ENCODE measurements at regions not wholly inside any gene's neighbourhood (a gene's known extent, or its start where the extent isn't known, plus 50 kb on each side); places are given as distances from the start of the nearest gene placed in this dataset.

GRCh38 chrX:106278951-106279350, 110.8 kb downstream of the PWWP3B start:
- no peak overlapping the region for H3K9ac ChIP-seq (ENCODE audit: low read length)
- no peak overlapping the region for H2AFZ ChIP-seq (ENCODE audit: low read depth, low read length)
- H3K27ac ChIP-seq (ENCODE audit: low read length): no peak overlapping the region
- H3K79me2 ChIP-seq (replicated peaks; ENCODE audit: insufficient read depth, low read length): no peaks in the 10 kb centered on the region
- H3K9me3 ChIP-seq (ENCODE audit: low read length): no peaks in the 10 kb centered on the region
- no peaks in the 10 kb centered on the region for H3K27me3 ChIP-seq (ENCODE audit: insufficient read depth, low read depth, low read length)
- H4K20me1 ChIP-seq (ENCODE audit: insufficient read depth): no peaks in the 10 kb centered on the region
- no peak overlapping the region for H3K4me2 ChIP-seq (ENCODE audit: low read length)
- no peaks in the 10 kb centered on the region for H3K36me3 ChIP-seq (ENCODE audit: insufficient read depth, low read length)
- TF ChIP-seq MXI1 (conservative IDR thresholded peaks at IDR 0.05; ENCODE audit: poor library complexity, severe bottlenecking): no peak
- no peak for TF ChIP-seq EP300 (conservative IDR thresholded peaks at IDR 0.05; ENCODE audit: poor library complexity, severe bottlenecking)
- no peak for TF ChIP-seq REST (IDR thresholded peaks at IDR 0.05; ENCODE audit: borderline replicate concordance)
- TF ChIP-seq RAD21 (conservative IDR thresholded peaks at IDR 0.05): no peak
- TF ChIP-seq EZH2 (IDR thresholded peaks at IDR 0.05; ENCODE audit: borderline replicate concordance, insufficient read depth, low read length, poor library complexity, severe bottlenecking): no peak
- no peak for TF ChIP-seq CTCF (IDR thresholded peaks at IDR 0.05; ENCODE audit: poor library complexity, severe bottlenecking)
- no peaks in the 10 kb centered on the region for H3F3A ChIP-seq (ENCODE audit: insufficient read depth, low read length, poor library complexity, severe bottlenecking)
- H3K4me3 ChIP-seq (ENCODE audit: low read length): no peak overlapping the region
- no peaks in the 10 kb centered on the region for H3K9me2 ChIP-seq (ENCODE audit: insufficient read depth, low read length)

GRCh38 chrX:106281383-106281782, 113.3 kb downstream of the PWWP3B start:
- Histone ChIP-seq H3K36me3 (ENCODE audit: insufficient read depth, low read length) (no peaks in the 10 kb centered on the region), H3F3A (ENCODE audit: insufficient read depth, low read length, poor library complexity, severe bottlenecking) (no peaks in the 10 kb centered on the region), H3K79me2 (replicated peaks; ENCODE audit: insufficient read depth, low read length) (no peaks in the 10 kb centered on the region), H3K9me3 (ENCODE audit: low read length) (no peaks in the 10 kb centered on the region), H3K4me2 (ENCODE audit: low read length) (no peak overlapping the region), H3K27ac (ENCODE audit: low read length) (no peak overlapping the region), H3K9ac (ENCODE audit: low read length) (no peak overlapping the region), H4K20me1 (ENCODE audit: insufficient read depth) (no peaks in the 10 kb centered on the region), H3K9me2 (ENCODE audit: insufficient read depth, low read length) (no peaks in the 10 kb centered on the region), H2AFZ (ENCODE audit: low read depth, low read length) (no peak overlapping the region), H3K4me3 (ENCODE audit: low read length) (no peak overlapping the region), H3K27me3 (ENCODE audit: insufficient read depth, low read depth, low read length) (no peaks in the 10 kb centered on the region)
- TF ChIP-seq TAF1 (IDR thresholded peaks at IDR 0.05; ENCODE audit: low read depth): no peak
- no peak for TF ChIP-seq CTCF (IDR thresholded peaks at IDR 0.05; ENCODE audit: poor library complexity, severe bottlenecking)
- no peak for TF ChIP-seq EP300 (conservative IDR thresholded peaks at IDR 0.05; ENCODE audit: poor library complexity, severe bottlenecking)
- TF ChIP-seq MXI1 (conservative IDR thresholded peaks at IDR 0.05; ENCODE audit: poor library complexity, severe bottlenecking): no peak
- no peak for TF ChIP-seq POLR2AphosphoS5 (IDR thresholded peaks at IDR 0.05)
- TF ChIP-seq EZH2 (IDR thresholded peaks at IDR 0.05; ENCODE audit: borderline replicate concordance, insufficient read depth, low read length, poor library complexity, severe bottlenecking): no peak
- no peak for TF ChIP-seq SMC3 (conservative IDR thresholded peaks at IDR 0.05; ENCODE audit: poor library complexity)
- no peak for TF ChIP-seq REST (IDR thresholded peaks at IDR 0.05; ENCODE audit: borderline replicate concordance)
- no peak for TF ChIP-seq RAD21 (conservative IDR thresholded peaks at IDR 0.05)

Measured in neural cell (in vitro differentiated cells).